Left lung (tissue), 4 donors: ENCODE measurements at regions not wholly inside any gene's neighbourhood (a gene's known extent, or its start where the extent isn't known, plus 50 kb on each side); places are given as distances from the start of the nearest gene placed in this dataset.
A peak's percentile ranks its signal among the peaks of the same experiment; 100 is the strongest.

ENCODE experiments used
- ATAC-seq: fragments of 200-7000 bp; cut with Tn5 transposase; one replicate; pipeline ENCODE4 v1.9.1; 2020; ENCODE audit warnings: moderate library complexity
- DNase-seq, 4 donors: peaks; one replicate each; pipeline ENCODE4 v3.0.0-alpha.2; 2013 to 2020
- H3K27ac ChIP-seq, 2 donors: fragments of 200-600 bp; sonication (generic) in 1 of 2; one replicate each; pipeline versions ENCODE4 v1.5.0 to v1.8.0; 2020 to 2021
- H3K27me3 ChIP-seq, 2 donors: fragments of 200-600 bp; sonication (generic) in 1 of 2; one replicate each; pipeline versions ENCODE4 v1.5.0 to v1.8.0; 2020 to 2021
- H3K36me3 ChIP-seq, 2 donors: fragments of 200-600 bp; sonication (generic) in 1 of 2; one replicate each; pipeline versions ENCODE4 v1.5.0 to v1.8.0; 2020 to 2021
- H3K4me1 ChIP-seq, 2 donors: fragments of 200-600 bp; one replicate each; pipeline ENCODE4 v1.8.0; 2021
- H3K4me3 ChIP-seq, 2 donors: fragments of 200-600 bp; sonication (generic) in 1 of 2; one replicate each; pipeline versions ENCODE4 v1.5.0 to v1.8.0; 2020 to 2021; ENCODE audit warnings: mild to moderate bottlenecking in 1 of 2
- H3K9me3 ChIP-seq, 2 donors: fragments of 200-600 bp; sonication (generic) in 1 of 2; one replicate each; pipeline versions ENCODE4 v1.5.0 to v1.8.0; 2020 to 2021
- CTCF ChIP-seq, 2 donors: fragments of 200-600 bp; sonication (generic) in 1 of 2; IDR thresholded peaks; one replicate each; pipeline versions ENCODE4 v1.5.0 to v1.8.0; 2021; ENCODE audit warnings: antibody characterized with exemption in 2 of 2
- intact Hi-C, 2 donors: fragments of 100-400 bp; cut with DNase I; formaldehyde crosslinking; loops; one replicate each; pipeline versions ENCODE4 v1.11.2 to v1.14.2; 2022
- donor health status: DM: no; HTN: yes; CAD: no.
- donor health status: DM: no; HTN: no; CAD: no.

- intact Hi-C loops: no loop called here
- ATAC-seq: no peak
- H3K4me1 ChIP-seq: no peaks in the 10 kb centered on the region
- H3K4me3 ChIP-seq: no peak overlapping the region
- H3K36me3 ChIP-seq: no peaks in the 10 kb centered on the region
- peak in 1 of 4 donors; percentile 62 for DNase-seq
- H3K27me3 ChIP-seq: no peaks in the 10 kb centered on the region
- no peaks in the 10 kb centered on the region for H3K9me3 ChIP-seq
- no peak for TF ChIP-seq CTCF (IDR thresholded peaks at IDR 0.05)
- no peak overlapping the region for H3K27ac ChIP-seq
Observed at GRCh38 chr20:60921022-60921622, 330.9 kb upstream of the CDH4 start.

DNA sequence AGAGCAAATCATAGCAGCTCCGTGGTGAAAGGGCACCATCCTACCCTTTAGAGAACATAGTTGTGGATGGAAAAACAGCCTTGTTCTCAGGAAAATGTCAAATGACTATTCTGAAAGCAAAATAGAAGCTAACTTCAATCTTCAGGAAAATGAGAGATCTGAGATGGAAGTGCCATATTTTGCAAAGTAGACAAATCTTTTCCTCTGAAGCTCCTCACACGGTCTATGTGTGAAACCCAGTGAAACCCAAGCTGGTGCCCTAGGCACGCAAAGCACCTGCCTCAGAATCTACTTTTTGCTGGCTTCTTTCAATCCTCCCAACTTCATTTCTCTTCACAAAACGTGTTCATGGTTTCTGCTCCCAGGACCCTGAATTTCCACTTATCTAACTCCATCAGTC lies 325.2 kb upstream of the CDH4 start:
- ATAC-seq: no peak
- intact Hi-C loops: no loop called here

GRCh38 chr20:60928341-60928740 lies 323.7 kb upstream of the CDH4 start:
- ATAC-seq (no peak), DNase-seq (no peak)
- intact Hi-C loops: no loop called here
- no peak overlapping the region for H3K27ac ChIP-seq
- no peaks in the 10 kb centered on the region for H3K36me3 ChIP-seq
- H3K27me3 ChIP-seq: no peaks in the 10 kb centered on the region
- no peaks in the 10 kb centered on the region for H3K4me1 ChIP-seq
- H3K9me3 ChIP-seq: no peaks in the 10 kb centered on the region
- H3K4me3 ChIP-seq: no peak overlapping the region
- no peak for TF ChIP-seq CTCF (IDR thresholded peaks at IDR 0.05)

More for the DNA sequence above, 325.2 kb upstream of the CDH4 start:
- H3K4me3 ChIP-seq: no peak overlapping the region
- no peaks in the 10 kb centered on the region for H3K9me3 ChIP-seq
- no peak for DNase-seq
- no peaks in the 10 kb centered on the region for H3K36me3 ChIP-seq
- no peaks in the 10 kb centered on the region for H3K4me1 ChIP-seq
- no peaks in the 10 kb centered on the region for H3K27me3 ChIP-seq
- TF ChIP-seq CTCF (IDR thresholded peaks at IDR 0.05): no peak
- H3K27ac ChIP-seq: no peak overlapping the region

DNA sequence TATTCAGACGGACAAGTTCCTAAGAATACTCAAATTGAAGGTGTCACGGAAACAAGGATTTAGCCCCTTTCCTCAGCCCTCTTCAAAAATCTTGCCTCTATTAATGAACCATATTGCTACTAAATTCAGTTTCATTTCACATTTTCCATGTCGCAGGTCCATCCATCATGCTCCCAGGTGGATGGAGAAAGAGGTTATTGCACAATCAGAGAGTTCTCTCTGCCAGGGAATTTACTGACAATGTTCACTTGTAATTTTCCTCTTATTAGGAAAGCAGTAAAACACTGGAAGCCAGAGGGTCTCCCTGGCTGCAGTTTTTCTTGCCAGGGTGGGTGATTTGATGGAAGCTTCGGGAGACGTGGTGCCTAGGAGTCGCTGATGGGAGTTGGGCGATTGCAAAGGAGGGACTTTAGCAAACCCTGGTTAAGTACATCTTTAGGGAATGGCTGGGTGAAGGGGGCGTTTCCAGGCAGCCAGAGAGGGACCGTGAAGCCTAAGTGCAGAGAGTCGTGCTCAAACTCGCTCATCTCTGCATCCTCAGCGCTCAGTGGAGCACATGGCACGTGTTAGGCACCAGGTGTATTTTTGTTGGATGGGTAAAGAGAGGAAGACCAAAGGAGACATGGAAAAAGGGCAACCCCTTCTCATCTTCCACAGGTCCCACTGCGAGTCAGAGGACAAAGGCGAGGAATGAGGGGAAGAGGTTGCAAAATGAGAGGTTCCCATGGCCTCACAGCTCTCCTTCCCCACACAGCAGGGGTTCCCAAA lies 321.9 kb upstream of the CDH4 start:
- intact Hi-C loops: no loop called here
- no peaks in the 10 kb centered on the region for H3K9me3 ChIP-seq
- H3K36me3 ChIP-seq: no peaks in the 10 kb centered on the region
- TF ChIP-seq CTCF (IDR thresholded peaks at IDR 0.05): no peak
- H3K27ac ChIP-seq: no peak overlapping the region
- DNase-seq: no peak
- no peaks in the 10 kb centered on the region for H3K27me3 ChIP-seq
- ATAC-seq: no peak
- no peak overlapping the region for H3K4me3 ChIP-seq
- no peaks in the 10 kb centered on the region for H3K4me1 ChIP-seq

DNA sequence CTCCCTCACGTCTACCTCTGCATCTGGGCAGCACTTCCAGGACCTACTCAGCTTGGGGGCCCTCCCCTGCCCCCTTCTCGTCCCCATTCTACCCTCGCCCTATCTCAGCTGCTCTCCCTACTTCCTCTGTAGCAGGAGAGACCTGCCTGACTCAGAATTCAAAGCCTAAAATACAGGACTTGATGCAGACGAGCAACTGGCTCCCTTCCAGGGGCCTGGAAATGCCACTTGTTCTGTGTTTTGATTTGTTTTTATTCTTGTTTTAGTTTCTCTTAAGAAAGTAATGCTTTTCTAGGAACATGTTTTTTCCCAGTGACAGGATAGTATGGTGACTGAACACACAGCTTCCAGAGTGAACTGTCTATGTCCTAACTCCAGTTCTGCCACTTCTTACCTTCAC lies 320.4 kb upstream of the CDH4 start:
- intact Hi-C loops: no loop called here
- no peak for TF ChIP-seq CTCF (IDR thresholded peaks at IDR 0.05)
- H3K4me3 ChIP-seq: no peak overlapping the region
- DNase-seq: no peak
- no peaks in the 10 kb centered on the region for H3K4me1 ChIP-seq
- no peak overlapping the region for H3K27ac ChIP-seq
- no peaks in the 10 kb centered on the region for H3K27me3 ChIP-seq
- no peaks in the 10 kb centered on the region for H3K9me3 ChIP-seq
- H3K36me3 ChIP-seq: no peaks in the 10 kb centered on the region
- ATAC-seq: no peak
